ENCODE measurements at regions not wholly inside any gene's neighbourhood (a gene's known extent, or its start where the extent isn't known, plus 50 kb on each side); places are given as distances from the start of the nearest gene placed in this dataset.

DNA sequence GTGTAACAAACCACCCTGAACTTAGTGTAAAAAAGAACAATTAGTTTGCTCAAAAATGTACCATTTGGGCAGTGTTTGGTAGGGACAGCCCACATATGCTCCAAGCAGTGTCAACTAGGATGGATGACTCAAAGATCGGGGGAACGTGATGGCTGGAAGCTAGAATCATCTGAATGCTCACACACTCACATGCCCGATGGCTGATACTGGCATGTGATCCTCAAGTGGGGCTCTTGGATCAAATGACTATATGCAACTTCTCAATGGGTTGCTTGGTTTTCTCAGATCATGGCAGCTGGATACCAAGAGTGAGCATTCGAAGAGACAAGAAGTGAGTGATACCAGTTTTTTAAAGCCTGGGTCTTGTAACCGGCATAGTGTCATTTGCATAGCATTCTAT is 335.9 kb upstream of the KCNMB2 start:
- TF ChIP-seq, protein P1, sequence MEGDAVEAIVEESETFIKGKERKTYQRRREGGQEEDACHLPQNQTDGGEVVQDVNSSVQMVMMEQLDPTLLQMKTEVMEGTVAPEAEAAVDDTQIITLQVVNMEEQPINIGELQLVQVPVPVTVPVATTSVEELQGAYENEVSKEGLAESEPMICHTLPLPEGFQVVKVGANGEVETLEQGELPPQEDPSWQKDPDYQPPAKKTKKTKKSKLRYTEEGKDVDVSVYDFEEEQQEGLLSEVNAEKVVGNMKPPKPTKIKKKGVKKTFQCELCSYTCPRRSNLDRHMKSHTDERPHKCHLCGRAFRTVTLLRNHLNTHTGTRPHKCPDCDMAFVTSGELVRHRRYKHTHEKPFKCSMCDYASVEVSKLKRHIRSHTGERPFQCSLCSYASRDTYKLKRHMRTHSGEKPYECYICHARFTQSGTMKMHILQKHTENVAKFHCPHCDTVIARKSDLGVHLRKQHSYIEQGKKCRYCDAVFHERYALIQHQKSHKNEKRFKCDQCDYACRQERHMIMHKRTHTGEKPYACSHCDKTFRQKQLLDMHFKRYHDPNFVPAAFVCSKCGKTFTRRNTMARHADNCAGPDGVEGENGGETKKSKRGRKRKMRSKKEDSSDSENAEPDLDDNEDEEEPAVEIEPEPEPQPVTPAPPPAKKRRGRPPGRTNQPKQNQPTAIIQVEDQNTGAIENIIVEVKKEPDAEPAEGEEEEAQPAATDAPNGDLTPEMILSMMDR (IDR thresholded peaks at IDR 0.05) = no peak
- H3K9me3 Mint-ChIP-seq (ENCODE audit: low read depth) = no peaks in the 10 kb centered on the region

DNA sequence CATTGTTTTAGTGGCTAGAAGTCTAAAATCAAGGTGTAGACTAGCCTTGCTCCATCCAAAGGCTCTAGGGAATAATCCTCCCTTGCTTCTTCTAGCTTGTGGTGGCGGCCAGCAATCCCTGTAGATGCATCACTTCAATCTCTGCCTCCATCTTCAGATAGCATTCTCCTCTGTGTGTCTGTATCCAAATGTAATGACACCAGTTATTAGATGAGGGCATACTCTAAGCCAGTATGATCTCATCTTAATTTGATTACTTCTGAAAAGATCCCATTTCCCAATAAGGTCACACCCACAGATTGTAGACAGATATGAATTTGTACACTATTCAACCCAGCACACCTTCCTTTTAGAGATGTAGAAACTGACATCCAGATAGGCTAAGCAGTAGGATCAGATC is 334.5 kb upstream of the KCNMB2 start:
- Mint-ChIP-seq H3K4me3 (ENCODE audit: unreplicated experiment) (no peak overlapping the region), H3K4me1 (ENCODE audit: low read depth) (peaks cover 59% of the 10 kb centered on the region), H3K9me3 (ENCODE audit: low read depth) (no peaks in the 10 kb centered on the region), H3K27ac (ENCODE audit: unreplicated experiment) (no peak overlapping the region), H3K27me3 (ENCODE audit: low read depth) (no peaks in the 10 kb centered on the region), H3K36me3 (ENCODE audit: low read depth) (no peaks in the 10 kb centered on the region)
- no peak for DNase-seq (ENCODE audit: low spot score)
- TF ChIP-seq, protein P1 (IDR thresholded peaks at IDR 0.05) = no peak

More for the DNA sequence above, 335.9 kb upstream of the KCNMB2 start:
- Mint-ChIP-seq H3K27ac (ENCODE audit: unreplicated experiment) (no peak overlapping the region), H3K36me3 (ENCODE audit: low read depth) (no peaks in the 10 kb centered on the region), H3K4me1 (ENCODE audit: low read depth) (peaks cover 59% of the 10 kb centered on the region), H3K4me3 (ENCODE audit: unreplicated experiment) (no peak overlapping the region), H3K27me3 (ENCODE audit: low read depth) (no peaks in the 10 kb centered on the region)
- no peak for DNase-seq (ENCODE audit: low spot score)

DNA sequence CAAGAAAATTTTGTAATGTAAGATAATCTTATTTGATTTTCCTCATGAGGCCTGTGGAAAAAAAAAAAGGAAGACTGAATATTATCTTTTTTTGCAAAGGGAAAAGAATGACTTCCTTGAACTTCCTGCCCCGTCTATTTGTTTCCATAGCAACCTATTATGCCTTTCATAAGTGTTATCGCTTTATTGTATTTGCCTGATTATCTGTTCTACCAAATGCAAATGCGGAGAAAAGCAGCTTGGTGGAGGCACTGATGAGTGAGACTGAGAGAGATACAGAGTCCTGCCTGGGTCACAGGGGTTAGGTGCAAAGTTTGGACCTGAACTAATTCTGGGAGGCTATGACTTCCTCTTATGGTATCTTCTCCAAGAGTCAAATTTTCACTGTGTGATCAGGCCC is 334.0 kb upstream of the KCNMB2 start:
- TF ChIP-seq, protein P1 (IDR thresholded peaks at IDR 0.05) = no peak
- Mint-ChIP-seq H3K4me3 (ENCODE audit: unreplicated experiment) (no peak overlapping the region), H3K27ac (ENCODE audit: unreplicated experiment) (no peak overlapping the region)

DNA sequence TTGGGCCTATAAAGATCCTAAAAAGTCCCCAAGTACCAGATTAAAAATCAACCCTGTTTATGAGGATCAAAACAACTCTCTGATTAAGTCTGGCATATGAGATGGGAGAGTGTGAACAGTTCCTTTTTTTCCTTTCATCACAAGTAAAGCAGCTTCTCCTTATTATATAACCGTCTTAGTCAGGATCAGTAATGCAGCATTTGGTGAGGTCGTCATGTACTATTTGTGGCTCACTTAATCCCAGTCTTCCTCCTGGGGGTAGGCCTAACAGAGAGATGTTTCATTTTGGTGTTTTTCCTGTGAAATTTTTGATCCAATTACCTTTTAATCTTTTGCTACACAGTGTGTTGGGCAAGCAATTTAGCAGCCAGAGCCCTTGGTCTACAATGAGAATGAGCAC is 333.1 kb upstream of the KCNMB2 start:
- H3K27me3 Mint-ChIP-seq (ENCODE audit: low read depth) = no peaks in the 10 kb centered on the region

More for the DNA sequence above, 334.0 kb upstream of the KCNMB2 start:
- no peak for DNase-seq (ENCODE audit: low spot score)
- Mint-ChIP-seq H3K9me3 (ENCODE audit: low read depth) (no peaks in the 10 kb centered on the region), H3K36me3 (ENCODE audit: low read depth) (no peaks in the 10 kb centered on the region), H3K27me3 (ENCODE audit: low read depth) (no peaks in the 10 kb centered on the region), H3K4me1 (ENCODE audit: low read depth) (peaks cover 56% of the 10 kb centered on the region)

DNA sequence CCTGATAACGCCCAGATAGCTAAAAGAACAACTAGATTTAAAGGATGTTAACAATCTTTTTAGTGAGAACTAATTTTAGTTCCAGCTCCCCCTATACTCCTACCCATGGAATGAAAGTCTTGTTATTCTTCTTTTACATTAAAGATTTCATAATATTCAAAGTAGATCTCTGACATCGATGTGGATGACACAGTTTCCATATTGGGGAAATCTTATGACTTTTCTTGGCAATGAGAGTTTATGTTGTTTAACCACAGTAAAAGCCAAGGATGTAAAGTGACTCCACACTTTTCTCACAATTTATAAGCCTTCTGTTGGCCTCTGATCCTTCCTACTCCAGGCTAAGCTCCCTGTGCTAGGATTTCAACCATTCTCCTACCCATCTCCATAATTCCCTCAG is 332.6 kb upstream of the KCNMB2 start:
- H3K27me3 Mint-ChIP-seq (ENCODE audit: low read depth) = no peaks in the 10 kb centered on the region
- TF ChIP-seq, protein P1 (IDR thresholded peaks at IDR 0.05) = peak; percentile 14
- H3K4me3 Mint-ChIP-seq (ENCODE audit: unreplicated experiment) = no peak overlapping the region
- H3K36me3 Mint-ChIP-seq (ENCODE audit: low read depth) = no peaks in the 10 kb centered on the region
- H3K27ac Mint-ChIP-seq (ENCODE audit: unreplicated experiment) = peak overlapping the region; percentile 85
- DNase-seq (ENCODE audit: low spot score) = no peak
- no peaks in the 10 kb centered on the region for H3K9me3 Mint-ChIP-seq (ENCODE audit: low read depth)
- peaks cover 48% of the 10 kb centered on the region for H3K4me1 Mint-ChIP-seq (ENCODE audit: low read depth)

More for the DNA sequence above, 333.1 kb upstream of the KCNMB2 start:
- no peak for DNase-seq (ENCODE audit: low spot score)
- TF ChIP-seq, protein P1 (IDR thresholded peaks at IDR 0.05) = no peak
- H3K36me3 Mint-ChIP-seq (ENCODE audit: low read depth) = no peaks in the 10 kb centered on the region
- H3K27ac Mint-ChIP-seq (ENCODE audit: unreplicated experiment) = peak overlapping the region; percentile 74
- no peak overlapping the region for H3K4me3 Mint-ChIP-seq (ENCODE audit: unreplicated experiment)
- no peaks in the 10 kb centered on the region for H3K9me3 Mint-ChIP-seq (ENCODE audit: low read depth)
- H3K4me1 Mint-ChIP-seq (ENCODE audit: low read depth) = peaks cover 53% of the 10 kb centered on the region

Measured in chondrocyte (in vitro differentiated cells).